DOHH2 (cell line): ENCODE measurements at regions not wholly inside any gene's neighbourhood (a gene's known extent, or its start where the extent isn't known, plus 50 kb on each side); places are given as distances from the start of the nearest gene placed in this dataset.

Experiments used
- CTCF ChIP-seq: fragments of 200-600 bp; sonication (generic); IDR thresholded peaks from one replicate; pipeline ENCODE4 v1.5.1; 2014; ENCODE audit warnings: antibody characterized with exemption, mild to moderate bottlenecking, low read depth, low read length; ENCODE audit not compliant: poor library complexity, severe bottlenecking
- EZH2phosphoT487 ChIP-seq: fragments of 200-600 bp; sonication (generic); IDR thresholded peaks from 2 replicates; pipeline ENCODE4 v1.6.1; 2017; ENCODE audit warnings: borderline replicate concordance, mild to moderate bottlenecking, antibody characterized with exemption, low read length, moderate library complexity, mixed read lengths

- TF ChIP-seq CTCF (no peak), EZH2phosphoT487 (no peak)
Measured at GRCh38 chr2:56089931-56090330, 93.9 kb upstream of the CCDC85A start.
